ENCODE measurements at regions not wholly inside any gene's neighbourhood (a gene's known extent, or its start where the extent isn't known, plus 50 kb on each side); places are given as distances from the start of the nearest gene placed in this dataset.
"Not testable (repeated sequence)": the region's sequence is repeated elsewhere in the genome, so short reads cannot be mapped to it uniquely, and the experiment has no call there.

DNA sequence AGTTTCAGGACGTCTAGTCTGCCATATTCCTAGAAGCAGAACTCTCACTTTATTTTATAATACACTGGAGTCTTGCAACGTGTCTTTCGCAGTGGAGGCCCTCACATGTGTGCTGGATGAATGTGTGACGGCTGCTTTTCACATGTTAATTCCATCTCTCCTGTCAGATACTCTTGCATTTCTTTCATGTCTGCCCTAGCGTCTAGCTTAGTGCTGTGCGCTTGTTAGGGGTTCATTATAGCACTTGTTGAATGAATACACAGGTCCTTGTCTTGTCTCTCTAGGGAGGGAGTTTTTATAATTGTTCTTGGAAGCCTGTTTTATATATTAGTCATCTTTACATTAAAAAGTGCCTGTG, 94.4 kb downstream of the MAP3K8 start:
- no peak for ATAC-seq (ENCODE audit: low read depth)
- no peaks in the 10 kb centered on the region for H3K36me3 ChIP-seq (ENCODE audit: low read depth)
- no peak for DNase-seq (ENCODE audit: low spot score)
- TF ChIP-seq, protein P1, sequence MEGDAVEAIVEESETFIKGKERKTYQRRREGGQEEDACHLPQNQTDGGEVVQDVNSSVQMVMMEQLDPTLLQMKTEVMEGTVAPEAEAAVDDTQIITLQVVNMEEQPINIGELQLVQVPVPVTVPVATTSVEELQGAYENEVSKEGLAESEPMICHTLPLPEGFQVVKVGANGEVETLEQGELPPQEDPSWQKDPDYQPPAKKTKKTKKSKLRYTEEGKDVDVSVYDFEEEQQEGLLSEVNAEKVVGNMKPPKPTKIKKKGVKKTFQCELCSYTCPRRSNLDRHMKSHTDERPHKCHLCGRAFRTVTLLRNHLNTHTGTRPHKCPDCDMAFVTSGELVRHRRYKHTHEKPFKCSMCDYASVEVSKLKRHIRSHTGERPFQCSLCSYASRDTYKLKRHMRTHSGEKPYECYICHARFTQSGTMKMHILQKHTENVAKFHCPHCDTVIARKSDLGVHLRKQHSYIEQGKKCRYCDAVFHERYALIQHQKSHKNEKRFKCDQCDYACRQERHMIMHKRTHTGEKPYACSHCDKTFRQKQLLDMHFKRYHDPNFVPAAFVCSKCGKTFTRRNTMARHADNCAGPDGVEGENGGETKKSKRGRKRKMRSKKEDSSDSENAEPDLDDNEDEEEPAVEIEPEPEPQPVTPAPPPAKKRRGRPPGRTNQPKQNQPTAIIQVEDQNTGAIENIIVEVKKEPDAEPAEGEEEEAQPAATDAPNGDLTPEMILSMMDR (IDR thresholded peaks at IDR 0.05; ENCODE audit: poor library complexity, severe bottlenecking), result no peak
- H3K4me3 ChIP-seq (ENCODE audit: severe bottlenecking), result no peak overlapping the region
- H3K4me1 ChIP-seq (ENCODE audit: insufficient read depth, poor library complexity, severe bottlenecking), result no peaks in the 10 kb centered on the region
- H3K27me3 ChIP-seq (ENCODE audit: insufficient read depth, poor library complexity, severe bottlenecking), result no peaks in the 10 kb centered on the region
- H3K27ac ChIP-seq (ENCODE audit: poor library complexity, severe bottlenecking), result no peak overlapping the region
- no peaks in the 10 kb centered on the region for H3K9me3 ChIP-seq (ENCODE audit: severe bottlenecking)

DNA sequence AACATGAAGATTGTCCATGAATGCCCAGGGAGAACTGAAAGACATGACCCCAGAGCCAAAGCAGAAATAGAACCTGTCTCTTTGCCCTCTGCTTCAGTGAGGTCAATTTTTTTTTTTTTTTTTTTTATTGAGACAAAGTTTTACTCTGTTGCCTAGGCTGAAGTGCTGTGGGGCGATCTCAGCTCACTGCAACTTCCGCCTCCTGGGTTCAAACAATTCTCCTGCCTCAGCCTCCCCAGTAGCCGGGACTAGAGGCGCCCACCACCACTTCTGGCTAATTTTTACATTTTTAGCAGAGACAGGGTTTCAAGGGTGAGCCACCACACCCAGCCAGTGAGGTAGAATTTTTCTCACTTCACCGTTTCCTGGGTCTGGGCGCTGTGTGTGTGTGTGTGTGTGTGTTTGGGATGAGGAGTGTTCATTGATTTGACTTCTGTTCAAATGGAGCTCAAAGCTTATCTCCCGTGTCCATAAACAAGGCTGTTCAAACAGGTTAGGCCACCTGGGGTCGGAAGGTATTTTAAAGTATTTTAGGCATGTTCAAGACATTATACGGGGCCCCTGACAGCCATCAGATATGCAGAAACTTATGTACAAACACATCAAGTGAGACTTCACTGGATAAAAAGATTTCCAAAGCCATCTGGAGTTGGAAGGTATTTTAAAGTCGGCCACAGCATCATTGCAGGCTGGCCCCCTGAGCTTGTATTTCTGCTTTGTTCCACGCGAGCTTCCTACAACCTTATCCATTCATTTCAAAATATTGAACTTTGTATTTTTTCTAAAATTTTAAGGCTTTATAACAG, 93.8 kb downstream of the MAP3K8 start:
- no peak overlapping the region for H3K27ac ChIP-seq (ENCODE audit: poor library complexity, severe bottlenecking)
- no peaks in the 10 kb centered on the region for H3K9me3 ChIP-seq (ENCODE audit: severe bottlenecking)
- TF ChIP-seq, protein P1 (IDR thresholded peaks at IDR 0.05; ENCODE audit: poor library complexity, severe bottlenecking), result no peak
- H3K4me1 ChIP-seq (ENCODE audit: insufficient read depth, poor library complexity, severe bottlenecking), result no peaks in the 10 kb centered on the region
- ATAC-seq (ENCODE audit: low read depth), result no peak
- no peaks in the 10 kb centered on the region for H3K27me3 ChIP-seq (ENCODE audit: insufficient read depth, poor library complexity, severe bottlenecking)
- no peak for DNase-seq (ENCODE audit: low spot score)
- H3K36me3 ChIP-seq (ENCODE audit: low read depth), result no peaks in the 10 kb centered on the region
- no peak overlapping the region for H3K4me3 ChIP-seq (ENCODE audit: severe bottlenecking)

DNA sequence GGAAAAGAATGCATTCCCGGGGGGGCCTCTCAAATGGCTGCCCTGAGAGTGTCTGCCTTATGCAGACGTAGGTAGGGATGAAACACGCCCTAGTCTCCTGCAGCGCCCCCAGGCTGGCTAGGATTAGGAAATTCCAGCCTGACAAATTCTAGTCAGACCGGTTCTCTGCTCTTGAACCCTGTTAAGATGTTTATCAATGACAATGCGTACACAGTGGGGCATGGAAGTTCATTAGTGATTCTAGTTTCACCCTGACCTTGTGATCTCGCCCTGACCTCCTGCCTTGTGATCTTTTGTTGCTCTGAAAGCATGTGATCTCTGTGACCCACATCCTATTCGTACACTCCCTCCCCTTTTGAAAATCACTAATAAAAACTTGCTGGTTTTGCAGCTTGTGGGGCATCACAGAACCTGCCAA, 88.7 kb downstream of the MAP3K8 start:
- ATAC-seq (ENCODE audit: low read depth); DNase-seq (ENCODE audit: low spot score); H3K27ac ChIP-seq (ENCODE audit: poor library complexity, severe bottlenecking); H3K27me3 ChIP-seq (ENCODE audit: insufficient read depth, poor library complexity, severe bottlenecking); H3K9me3 ChIP-seq (ENCODE audit: severe bottlenecking); H3K36me3 ChIP-seq (ENCODE audit: low read depth); H3K4me3 ChIP-seq (ENCODE audit: severe bottlenecking); H3K4me1 ChIP-seq (ENCODE audit: insufficient read depth, poor library complexity, severe bottlenecking): not testable (repeated sequence)

DNA sequence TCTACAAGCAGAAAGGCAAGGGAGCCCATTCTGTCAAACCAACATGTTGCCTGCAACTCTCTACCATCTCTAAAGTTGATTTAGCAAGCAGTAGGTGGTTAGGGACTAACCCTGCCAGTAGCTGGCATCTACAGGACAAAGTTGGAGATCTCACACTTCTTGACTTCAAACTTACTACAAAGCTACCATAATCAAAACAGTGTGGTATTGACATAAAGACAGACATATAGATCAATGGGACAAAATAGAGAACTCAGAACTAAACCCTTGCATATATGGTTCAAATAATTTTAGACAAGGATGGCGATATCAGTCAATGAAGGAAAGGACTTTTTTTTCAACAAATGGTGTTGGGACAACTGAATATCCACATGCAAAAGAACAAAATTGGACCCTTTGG, 84.9 kb downstream of the MAP3K8 start:
- no peaks in the 10 kb centered on the region for H3K9me3 ChIP-seq (ENCODE audit: severe bottlenecking)
- H3K36me3 ChIP-seq (ENCODE audit: low read depth), result no peaks in the 10 kb centered on the region
- H3K4me3 ChIP-seq (ENCODE audit: severe bottlenecking), result no peak overlapping the region
- ATAC-seq (ENCODE audit: low read depth) (no peak), DNase-seq (ENCODE audit: low spot score) (no peak)
- H3K4me1 ChIP-seq (ENCODE audit: insufficient read depth, poor library complexity, severe bottlenecking), result no peaks in the 10 kb centered on the region
- no peak overlapping the region for H3K27ac ChIP-seq (ENCODE audit: poor library complexity, severe bottlenecking)
- TF ChIP-seq, protein P1 (IDR thresholded peaks at IDR 0.05; ENCODE audit: poor library complexity, severe bottlenecking), result no peak
- no peaks in the 10 kb centered on the region for H3K27me3 ChIP-seq (ENCODE audit: insufficient read depth, poor library complexity, severe bottlenecking)

Measured in RWPE2 (cell line).